CD8-positive, alpha-beta memory T cell (primary cell): ENCODE measurements at regions not wholly inside any gene's neighbourhood (a gene's known extent, or its start where the extent isn't known, plus 50 kb on each side); places are given as distances from the start of the nearest gene placed in this dataset.

ENCODE experiments used
- CTCF ChIA-PET: fragments of 350-600 bp; sonication (Branson Sonifier 250); formaldehyde crosslinking; loops from one replicate; lab custom pipeline; 2021; ENCODE audit warnings: antibody characterized with exemption; lab: Charles Lee
- POLR2A ChIA-PET: fragments of 350-600 bp; sonication (Branson Sonifier 250); formaldehyde crosslinking; loops from one replicate; lab custom pipeline; 2021; ENCODE audit warnings: antibody characterized with exemption; lab: Charles Lee
- DNase-seq, 5 donors: peaks; one replicate each; pipeline versions ENCODE4 v3.0.0 to v3.0.0-alpha.2; 2020 to 2022; ENCODE audit warnings: mixed read lengths in 1 of 5
- H3K27ac ChIP-seq: one replicate; pipeline ENCODE4 v1.7.0; 2013; ENCODE audit warnings: low read depth, mild to moderate bottlenecking, low read length, moderate library complexity
- H3K27me3 ChIP-seq: 2 replicates; pipeline ENCODE4 v1.7.0; 2013; ENCODE audit warnings: low read length, mild to moderate bottlenecking; ENCODE audit not compliant: insufficient read depth, poor library complexity, severe bottlenecking
- H3K36me3 ChIP-seq: 2 replicates; pipeline ENCODE4 v1.7.0; 2013; ENCODE audit warnings: mild to moderate bottlenecking, low read length, moderate library complexity; ENCODE audit not compliant: insufficient read depth
- H3K4me1 ChIP-seq: 2 replicates; pipeline ENCODE4 v1.7.0; 2013; ENCODE audit warnings: mild to moderate bottlenecking, low read length, moderate library complexity; ENCODE audit not compliant: insufficient read depth
- H3K4me3 ChIP-seq: 2 replicates; pipeline ENCODE4 v1.7.0; 2013; ENCODE audit warnings: mild to moderate bottlenecking, low read length
- H3K9me3 ChIP-seq: 2 replicates; pipeline ENCODE4 v1.7.0; 2013; ENCODE audit warnings: mild to moderate bottlenecking, low read length
- H3K27ac Mint-ChIP-seq, 8 donors: one replicate each; pipeline ENCODE4 v1.8.0; 2020 to 2021; ENCODE audit warnings: mixed read lengths in 8 of 8, mild to moderate bottlenecking in 6 of 8, inconsistent platforms in 3 of 8, moderate library complexity in 3 of 8
- H3K27me3 Mint-ChIP-seq, 2 donors: one replicate each; pipeline ENCODE4 v1.8.0; 2020 to 2021; ENCODE audit warnings: mixed read lengths in 2 of 2, mild to moderate bottlenecking in 1 of 2, moderate library complexity in 1 of 2
- H3K36me3 Mint-ChIP-seq, 3 donors: one replicate each; pipeline ENCODE4 v1.8.0; 2020 to 2021; ENCODE audit warnings: mixed read lengths in 3 of 3, inconsistent platforms in 1 of 3, mild to moderate bottlenecking in 1 of 3
- H3K4me1 Mint-ChIP-seq, 3 donors: one replicate each; pipeline ENCODE4 v1.8.0; 2020 to 2021; ENCODE audit warnings: mixed read lengths in 3 of 3, inconsistent platforms in 1 of 3, mild to moderate bottlenecking in 1 of 3
- H3K4me3 Mint-ChIP-seq, 7 donors: one replicate each; pipeline ENCODE4 v1.8.0; 2020 to 2021; ENCODE audit warnings: mixed read lengths in 7 of 7, mild to moderate bottlenecking in 6 of 7, moderate library complexity in 4 of 7, inconsistent platforms in 2 of 7
- H3K9me3 Mint-ChIP-seq, 5 donors: one replicate each; pipeline ENCODE4 v1.8.0; 2020 to 2022; ENCODE audit warnings: mixed read lengths in 5 of 5, mild to moderate bottlenecking in 3 of 5, moderate library complexity in 2 of 5, inconsistent platforms in 1 of 5

GRCh38 chr16:66293932-66294331 is 72.6 kb upstream of the CDH5 start:
- Histone ChIP-seq H3K36me3 (no peaks in the 10 kb centered on the region), H3K9me3 (no peaks in the 10 kb centered on the region), H3K27ac (no peak overlapping the region), H3K4me1 (no peaks in the 10 kb centered on the region), H3K4me3 (no peak overlapping the region), H3K27me3 (no peaks in the 10 kb centered on the region)
- Mint-ChIP-seq H3K27me3 (peaks cover 14 to 26% of the 10 kb centered on the region in 2 donors), H3K36me3 (no peaks in the 10 kb centered on the region), H3K4me1 (peaks cover 0 to under 1% (median 0%) of the 10 kb centered on the region in 3 donors), H3K9me3 (no peaks in the 10 kb centered on the region), H3K27ac (no peak overlapping the region), H3K4me3 (no peak overlapping the region)
- DNase-seq = no peak
- POLR2A ChIA-PET = no interaction called here
- CTCF ChIA-PET = no interaction called here

DNA sequence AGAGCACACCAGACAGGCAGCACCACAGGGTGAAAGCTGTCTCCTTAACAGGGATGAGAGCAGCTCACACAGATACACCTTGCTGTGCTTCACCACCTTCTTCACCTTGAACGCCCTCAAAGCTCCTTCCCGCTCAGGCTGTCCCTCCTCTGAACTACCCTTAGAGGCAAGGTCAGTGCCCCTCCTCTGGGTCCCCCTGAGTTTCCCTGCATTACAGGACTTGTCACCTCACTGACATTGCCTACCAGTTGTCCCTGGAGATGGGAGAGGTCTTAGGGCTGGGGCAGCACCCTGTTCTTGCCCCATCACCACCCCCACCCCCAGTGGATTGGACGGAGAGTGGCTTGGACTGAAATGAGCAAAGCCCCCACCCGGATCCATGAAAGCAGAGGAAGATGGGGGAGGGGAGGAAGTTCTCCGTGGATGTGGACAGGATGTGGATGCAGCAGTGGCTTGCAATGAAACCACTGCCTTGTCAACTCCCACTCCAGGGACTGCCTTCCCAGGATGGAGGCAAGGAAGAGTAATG is 73.2 kb upstream of the CDH5 start:
- Histone ChIP-seq H3K36me3 (no peaks in the 10 kb centered on the region), H3K9me3 (no peaks in the 10 kb centered on the region), H3K27me3 (no peaks in the 10 kb centered on the region), H3K27ac (no peak overlapping the region), H3K4me1 (no peaks in the 10 kb centered on the region), H3K4me3 (no peak overlapping the region)
- POLR2A ChIA-PET = no interaction called here
- CTCF ChIA-PET = no interaction called here
- Mint-ChIP-seq H3K27me3 (peaks cover 14 to 26% of the 10 kb centered on the region in 2 donors), H3K4me3 (no peak overlapping the region), H3K9me3 (no peaks in the 10 kb centered on the region), H3K27ac (no peak overlapping the region), H3K36me3 (no peaks in the 10 kb centered on the region), H3K4me1 (no peaks in the 10 kb centered on the region)
- DNase-seq = no peak

- Mint-ChIP-seq H3K4me1 (no peaks in the 10 kb centered on the region), H3K9me3 (no peaks in the 10 kb centered on the region), H3K27ac (no peak overlapping the region), H3K4me3 (no peak overlapping the region), H3K36me3 (no peaks in the 10 kb centered on the region), H3K27me3 (peaks cover 14 to 26% of the 10 kb centered on the region in 2 donors)
- no peak overlapping the region for H3K4me3 ChIP-seq
- CTCF ChIA-PET = no interaction called here
- POLR2A ChIA-PET = no interaction called here
- no peaks in the 10 kb centered on the region for H3K9me3 ChIP-seq
- H3K4me1 ChIP-seq = no peaks in the 10 kb centered on the region
- H3K36me3 ChIP-seq = no peaks in the 10 kb centered on the region
- no peak for DNase-seq
- no peak overlapping the region for H3K27ac ChIP-seq
- H3K27me3 ChIP-seq = no peaks in the 10 kb centered on the region
Measured at GRCh38 chr16:66292241-66292935, 74.1 kb upstream of the CDH5 start.

DNA sequence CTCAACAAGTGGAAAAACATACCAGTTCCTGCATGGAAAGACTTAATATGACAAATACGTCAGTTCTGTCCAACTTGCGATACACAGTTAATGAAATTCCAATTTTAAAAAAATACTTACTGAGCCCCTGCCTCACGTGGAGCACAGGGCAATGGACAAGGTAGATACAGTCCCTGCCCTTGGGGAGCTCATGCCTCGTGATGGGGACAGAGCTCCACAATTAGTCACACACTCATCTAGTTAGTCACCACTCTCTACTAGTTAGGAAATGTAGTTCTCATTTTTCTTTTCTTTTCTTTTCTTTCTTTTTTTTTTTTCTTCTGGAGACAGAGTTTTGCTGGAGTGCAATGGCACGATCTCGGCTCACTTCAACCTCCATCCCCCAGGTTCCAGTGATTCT is 74.7 kb upstream of the CDH5 start:
- CTCF ChIA-PET = no interaction called here
- Mint-ChIP-seq H3K27me3 (peaks cover 12 to 26% of the 10 kb centered on the region in 2 donors), H3K4me3 (no peak overlapping the region), H3K4me1 (no peaks in the 10 kb centered on the region), H3K27ac (no peak overlapping the region), H3K36me3 (no peaks in the 10 kb centered on the region), H3K9me3 (no peaks in the 10 kb centered on the region)
- Histone ChIP-seq H3K36me3 (no peaks in the 10 kb centered on the region), H3K27ac (no peak overlapping the region), H3K27me3 (no peaks in the 10 kb centered on the region), H3K4me1 (no peaks in the 10 kb centered on the region), H3K9me3 (no peaks in the 10 kb centered on the region), H3K4me3 (no peak overlapping the region)
- POLR2A ChIA-PET = no interaction called here
- DNase-seq = no peak

DNA sequence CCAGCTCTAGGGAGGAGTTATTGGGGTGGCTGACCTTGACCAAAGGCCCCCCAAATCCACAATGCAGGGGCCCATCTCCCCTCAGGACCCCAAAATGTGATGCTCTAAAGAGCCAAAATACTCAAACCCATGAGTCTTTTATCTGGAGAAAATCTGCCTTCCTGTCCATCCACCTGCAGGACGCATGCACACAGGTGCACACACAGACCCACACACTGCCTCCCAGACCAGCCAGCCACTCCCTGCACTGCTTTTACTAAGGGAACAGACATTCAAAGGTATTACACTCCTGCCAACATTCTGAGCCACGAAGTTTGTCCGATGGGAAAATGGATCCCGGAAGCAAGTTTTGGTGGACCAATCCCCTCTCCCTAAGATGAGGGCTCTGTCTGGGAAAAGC is 76.1 kb upstream of the CDH5 start:
- Histone ChIP-seq H3K4me1 (no peaks in the 10 kb centered on the region), H3K27me3 (no peaks in the 10 kb centered on the region), H3K9me3 (no peaks in the 10 kb centered on the region), H3K27ac (no peak overlapping the region), H3K36me3 (no peaks in the 10 kb centered on the region), H3K4me3 (no peak overlapping the region)
- Mint-ChIP-seq H3K36me3 (no peaks in the 10 kb centered on the region), H3K27ac (no peak overlapping the region), H3K4me1 (no peaks in the 10 kb centered on the region), H3K27me3 (peaks cover 12 to 26% of the 10 kb centered on the region in 2 donors), H3K9me3 (no peaks in the 10 kb centered on the region), H3K4me3 (no peak overlapping the region)
- POLR2A ChIA-PET = no interaction called here
- CTCF ChIA-PET = no interaction called here
- no peak for DNase-seq

GRCh38 chr16:66289986-66290385 is 76.5 kb upstream of the CDH5 start:
- ChIA-PET POLR2A (no interaction called here), CTCF (no interaction called here)
- Mint-ChIP-seq H3K27ac (no peak overlapping the region), H3K4me1 (no peaks in the 10 kb centered on the region), H3K4me3 (no peak overlapping the region), H3K27me3 (peaks cover 12 to 24% of the 10 kb centered on the region in 2 donors), H3K9me3 (no peaks in the 10 kb centered on the region), H3K36me3 (no peaks in the 10 kb centered on the region)
- Histone ChIP-seq H3K4me1 (no peaks in the 10 kb centered on the region), H3K9me3 (no peaks in the 10 kb centered on the region), H3K4me3 (no peak overlapping the region), H3K27me3 (no peaks in the 10 kb centered on the region), H3K27ac (no peak overlapping the region), H3K36me3 (no peaks in the 10 kb centered on the region)
- no peak for DNase-seq

DNA sequence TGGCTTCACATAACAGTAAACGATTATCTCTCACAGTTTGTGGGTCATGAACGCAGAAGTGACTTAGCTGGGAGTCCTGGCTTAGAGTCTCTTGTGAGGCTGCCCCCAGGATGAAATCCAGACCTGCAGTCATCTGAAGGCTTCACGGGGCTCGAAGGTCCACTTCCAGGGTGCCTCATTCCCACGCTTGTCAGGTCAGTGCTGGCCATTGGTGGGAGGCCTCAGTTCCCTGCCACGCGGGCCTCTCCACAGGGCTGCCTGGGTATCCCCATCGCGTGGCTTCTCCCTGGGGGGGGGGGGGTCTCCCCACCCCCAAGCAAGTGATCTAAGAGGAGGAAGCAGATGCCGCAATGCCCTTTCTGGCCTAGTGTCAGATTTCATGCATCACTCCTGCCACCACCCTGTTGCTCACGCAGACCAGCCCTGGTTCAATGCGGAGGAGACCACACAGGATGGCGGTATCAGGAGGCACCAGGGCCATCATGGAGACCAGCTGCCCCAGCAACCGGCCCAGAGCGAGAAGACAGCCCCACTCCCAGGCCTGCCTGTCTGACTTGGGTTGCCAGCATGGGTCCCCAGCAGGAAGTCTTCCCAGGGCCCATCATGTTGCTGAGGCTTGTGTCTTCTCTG is 77.3 kb upstream of the CDH5 start:
- Mint-ChIP-seq H3K36me3 (no peaks in the 10 kb centered on the region), H3K9me3 (no peaks in the 10 kb centered on the region), H3K27ac (no peak overlapping the region), H3K27me3 (peaks cover 8 to 16% of the 10 kb centered on the region in 2 donors), H3K4me1 (no peaks in the 10 kb centered on the region), H3K4me3 (no peak overlapping the region)
- H3K36me3 ChIP-seq = no peaks in the 10 kb centered on the region
- H3K9me3 ChIP-seq = no peaks in the 10 kb centered on the region
- ChIA-PET CTCF (no interaction called here), POLR2A (no interaction called here)
- H3K4me1 ChIP-seq = no peaks in the 10 kb centered on the region
- H3K27ac ChIP-seq = no peak overlapping the region
- H3K4me3 ChIP-seq = no peak overlapping the region
- H3K27me3 ChIP-seq = no peaks in the 10 kb centered on the region
- no peak for DNase-seq

GRCh38 chr16:66287926-66288325 is 78.6 kb upstream of the CDH5 start:
- Mint-ChIP-seq H3K9me3 (no peaks in the 10 kb centered on the region), H3K27me3 (peaks cover 3 to 8% of the 10 kb centered on the region in 2 donors)
- DNase-seq = no peak

More at GRCh38 chr16:66287926-66288325, 78.6 kb upstream of the CDH5 start:
- Mint-ChIP-seq H3K36me3 (no peaks in the 10 kb centered on the region), H3K27ac (peak overlapping the region in 1 of 8 donors; percentile 25), H3K4me3 (no peak overlapping the region), H3K4me1 (no peaks in the 10 kb centered on the region)
- Histone ChIP-seq H3K36me3 (no peaks in the 10 kb centered on the region), H3K27me3 (no peaks in the 10 kb centered on the region), H3K4me3 (no peak overlapping the region), H3K4me1 (no peaks in the 10 kb centered on the region), H3K27ac (no peak overlapping the region), H3K9me3 (no peaks in the 10 kb centered on the region)
- CTCF ChIA-PET = no interaction called here
- POLR2A ChIA-PET = no interaction called here
